ENCODE measurements at regions not wholly inside any gene's neighbourhood (a gene's known extent, or its start where the extent isn't known, plus 50 kb on each side); places are given as distances from the start of the nearest gene placed in this dataset.
A peak's percentile ranks its signal among the peaks of the same experiment; 100 is the strongest.

DNA sequence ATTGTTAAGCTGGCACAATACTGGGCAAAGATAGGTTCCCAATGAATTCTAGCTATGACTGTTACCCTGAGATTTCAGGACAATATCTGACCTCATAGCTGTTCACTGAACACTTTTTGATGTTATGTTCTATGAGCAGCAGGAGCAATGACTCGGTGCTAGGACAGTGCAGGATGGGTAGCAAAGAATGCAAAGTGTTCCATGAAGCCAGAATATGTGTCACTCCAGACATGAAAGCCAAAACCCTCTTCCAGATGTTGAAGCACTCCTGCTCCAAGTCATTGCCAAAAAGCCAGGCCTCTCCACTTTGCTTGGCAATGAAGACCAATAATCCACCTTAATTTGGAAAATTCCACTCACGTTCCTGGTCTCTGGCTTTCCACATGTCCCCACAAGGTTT is 300.9 kb upstream of the CPEB2 start:
- no peaks in the 10 kb centered on the region for H3K9me3 ChIP-seq (replicated peaks; ENCODE audit: insufficient read depth, low read length)
- DNase-seq = no peak
- H3K27me3 ChIP-seq (replicated peaks; ENCODE audit: insufficient read depth, low read length) = no peaks in the 10 kb centered on the region
- H2AFZ ChIP-seq (ENCODE audit: low read length) = 0 out of 2 replicates have a peak overlapping the region, but pooled peaks have one; percentile 5
- TF ChIP-seq EZH2 (optimal IDR thresholded peaks at IDR 0.05; ENCODE audit: low read depth, low read length) (no peak), EZH2phosphoT487 (IDR thresholded peaks at IDR 0.05; ENCODE audit: low read length) (no peak)
- TF ChIP-seq, protein P1, sequence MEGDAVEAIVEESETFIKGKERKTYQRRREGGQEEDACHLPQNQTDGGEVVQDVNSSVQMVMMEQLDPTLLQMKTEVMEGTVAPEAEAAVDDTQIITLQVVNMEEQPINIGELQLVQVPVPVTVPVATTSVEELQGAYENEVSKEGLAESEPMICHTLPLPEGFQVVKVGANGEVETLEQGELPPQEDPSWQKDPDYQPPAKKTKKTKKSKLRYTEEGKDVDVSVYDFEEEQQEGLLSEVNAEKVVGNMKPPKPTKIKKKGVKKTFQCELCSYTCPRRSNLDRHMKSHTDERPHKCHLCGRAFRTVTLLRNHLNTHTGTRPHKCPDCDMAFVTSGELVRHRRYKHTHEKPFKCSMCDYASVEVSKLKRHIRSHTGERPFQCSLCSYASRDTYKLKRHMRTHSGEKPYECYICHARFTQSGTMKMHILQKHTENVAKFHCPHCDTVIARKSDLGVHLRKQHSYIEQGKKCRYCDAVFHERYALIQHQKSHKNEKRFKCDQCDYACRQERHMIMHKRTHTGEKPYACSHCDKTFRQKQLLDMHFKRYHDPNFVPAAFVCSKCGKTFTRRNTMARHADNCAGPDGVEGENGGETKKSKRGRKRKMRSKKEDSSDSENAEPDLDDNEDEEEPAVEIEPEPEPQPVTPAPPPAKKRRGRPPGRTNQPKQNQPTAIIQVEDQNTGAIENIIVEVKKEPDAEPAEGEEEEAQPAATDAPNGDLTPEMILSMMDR (IDR thresholded peaks at IDR 0.05; ENCODE audit: low read length) = no peak
- H4K20me1 ChIP-seq (ENCODE audit: insufficient read depth, low read length) = no peaks in the 10 kb centered on the region
- no peak overlapping the region for H3K4me2 ChIP-seq (ENCODE audit: low read depth, low read length)
- H3F3A ChIP-seq (ENCODE audit: insufficient read depth, low read length) = no peaks in the 10 kb centered on the region
- no peaks in the 10 kb centered on the region for H3K79me2 ChIP-seq (ENCODE audit: low read length)
- no peak overlapping the region for H3K27ac ChIP-seq (ENCODE audit: low read length)
- H3K36me3 ChIP-seq (replicated peaks; ENCODE audit: insufficient read depth, low read length) = no peaks in the 10 kb centered on the region
- no peaks in the 10 kb centered on the region for H3K4me1 ChIP-seq (ENCODE audit: low read length)
- H3K9ac ChIP-seq (ENCODE audit: low read length) = no peak overlapping the region
- H3K4me3 ChIP-seq (ENCODE audit: low read length) = no peak overlapping the region
- H3K9me2 ChIP-seq (replicated peaks; ENCODE audit: insufficient read depth, low read length) = no peaks in the 10 kb centered on the region

DNA sequence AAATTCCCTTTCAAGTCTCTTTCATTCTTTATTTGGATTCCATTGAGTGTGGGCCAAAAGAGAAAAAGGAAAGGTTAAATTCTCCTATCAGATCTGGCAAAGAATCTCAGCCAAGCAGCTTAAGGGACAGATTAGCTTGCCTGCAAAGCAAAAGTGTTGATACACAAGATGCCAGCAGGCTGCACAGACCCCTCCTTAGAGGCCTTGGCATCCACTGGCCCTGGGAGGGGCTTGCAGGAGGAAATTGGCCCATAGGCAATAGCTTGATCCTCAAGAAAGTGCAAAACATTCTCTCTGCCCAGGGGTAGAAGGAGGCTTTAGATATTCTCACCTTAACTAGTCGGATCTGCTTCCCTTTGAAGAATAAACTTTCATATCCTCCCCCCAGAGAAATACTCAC is 300.4 kb upstream of the CPEB2 start:
- Histone ChIP-seq H3K4me1 (ENCODE audit: low read length) (no peaks in the 10 kb centered on the region), H3K9ac (ENCODE audit: low read length) (no peak overlapping the region), H3K36me3 (replicated peaks; ENCODE audit: insufficient read depth, low read length) (no peaks in the 10 kb centered on the region), H3K9me3 (replicated peaks; ENCODE audit: insufficient read depth, low read length) (no peaks in the 10 kb centered on the region), H3F3A (ENCODE audit: insufficient read depth, low read length) (no peaks in the 10 kb centered on the region), H3K79me2 (ENCODE audit: low read length) (no peaks in the 10 kb centered on the region), H3K27me3 (replicated peaks; ENCODE audit: insufficient read depth, low read length) (no peaks in the 10 kb centered on the region), H3K4me3 (ENCODE audit: low read length) (no peak overlapping the region), H3K4me2 (ENCODE audit: low read depth, low read length) (no peak overlapping the region), H2AFZ (ENCODE audit: low read length) (no peak overlapping the region), H3K9me2 (replicated peaks; ENCODE audit: insufficient read depth, low read length) (no peaks in the 10 kb centered on the region), H4K20me1 (ENCODE audit: insufficient read depth, low read length) (no peaks in the 10 kb centered on the region), H3K27ac (ENCODE audit: low read length) (no peak overlapping the region)
- DNase-seq = no peak
- TF ChIP-seq, protein P1 (IDR thresholded peaks at IDR 0.05; ENCODE audit: low read length) = no peak
- TF ChIP-seq EZH2 (optimal IDR thresholded peaks at IDR 0.05; ENCODE audit: low read depth, low read length) (no peak), EZH2phosphoT487 (IDR thresholded peaks at IDR 0.05; ENCODE audit: low read length) (no peak)

DNA sequence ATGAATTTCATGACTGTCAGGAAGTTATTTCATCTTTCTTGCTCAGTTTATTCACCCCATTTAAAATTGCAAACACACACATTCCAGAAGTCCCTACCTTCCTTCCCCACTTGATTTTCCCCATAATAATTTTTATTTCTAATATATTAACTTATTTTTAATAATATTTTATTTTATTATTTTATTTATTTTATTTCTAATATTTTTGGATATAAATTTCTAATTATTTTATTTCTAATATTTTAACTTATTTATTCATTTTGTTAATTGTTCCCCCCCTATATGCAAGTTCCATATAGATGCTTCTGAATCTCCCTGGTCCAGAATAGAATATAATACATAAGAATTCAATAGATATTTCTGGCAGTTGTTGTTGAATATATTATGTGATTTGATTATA is 293.7 kb upstream of the CPEB2 start:
- no peak for DNase-seq
- Histone ChIP-seq H3K36me3 (replicated peaks; ENCODE audit: insufficient read depth, low read length) (no peaks in the 10 kb centered on the region), H3K4me2 (ENCODE audit: low read depth, low read length) (no peak overlapping the region), H3K9ac (ENCODE audit: low read length) (no peak overlapping the region), H3K27me3 (replicated peaks; ENCODE audit: insufficient read depth, low read length) (no peaks in the 10 kb centered on the region), H3K9me3 (replicated peaks; ENCODE audit: insufficient read depth, low read length) (no peaks in the 10 kb centered on the region), H3K4me3 (ENCODE audit: low read length) (no peak overlapping the region), H3K27ac (ENCODE audit: low read length) (no peak overlapping the region), H4K20me1 (ENCODE audit: insufficient read depth, low read length) (no peaks in the 10 kb centered on the region), H3K9me2 (replicated peaks; ENCODE audit: insufficient read depth, low read length) (no peaks in the 10 kb centered on the region), H3F3A (ENCODE audit: insufficient read depth, low read length) (no peaks in the 10 kb centered on the region), H2AFZ (ENCODE audit: low read length) (no peak overlapping the region), H3K4me1 (ENCODE audit: low read length) (no peaks in the 10 kb centered on the region), H3K79me2 (ENCODE audit: low read length) (no peaks in the 10 kb centered on the region)
- TF ChIP-seq, protein P1 (IDR thresholded peaks at IDR 0.05; ENCODE audit: low read length) = no peak
- no peak for TF ChIP-seq EZH2 (optimal IDR thresholded peaks at IDR 0.05; ENCODE audit: low read depth, low read length)
- no peak for TF ChIP-seq EZH2phosphoT487 (IDR thresholded peaks at IDR 0.05; ENCODE audit: low read length)

Measured in MM.1S (cell line).